Hepatic stellate cell (primary cell): ENCODE measurements at regions not wholly inside any gene's neighbourhood (a gene's known extent, or its start where the extent isn't known, plus 50 kb on each side); places are given as distances from the start of the nearest gene placed in this dataset.

Experiments
- DNase-seq: peaks from one replicate; pipeline ENCODE4 v3.0.0; 2011; ENCODE audit warnings: low spot score

GRCh38 chr10:109480836-109481235, 442.5 kb downstream of the XPNPEP1 start:
- no peak for DNase-seq

DNA sequence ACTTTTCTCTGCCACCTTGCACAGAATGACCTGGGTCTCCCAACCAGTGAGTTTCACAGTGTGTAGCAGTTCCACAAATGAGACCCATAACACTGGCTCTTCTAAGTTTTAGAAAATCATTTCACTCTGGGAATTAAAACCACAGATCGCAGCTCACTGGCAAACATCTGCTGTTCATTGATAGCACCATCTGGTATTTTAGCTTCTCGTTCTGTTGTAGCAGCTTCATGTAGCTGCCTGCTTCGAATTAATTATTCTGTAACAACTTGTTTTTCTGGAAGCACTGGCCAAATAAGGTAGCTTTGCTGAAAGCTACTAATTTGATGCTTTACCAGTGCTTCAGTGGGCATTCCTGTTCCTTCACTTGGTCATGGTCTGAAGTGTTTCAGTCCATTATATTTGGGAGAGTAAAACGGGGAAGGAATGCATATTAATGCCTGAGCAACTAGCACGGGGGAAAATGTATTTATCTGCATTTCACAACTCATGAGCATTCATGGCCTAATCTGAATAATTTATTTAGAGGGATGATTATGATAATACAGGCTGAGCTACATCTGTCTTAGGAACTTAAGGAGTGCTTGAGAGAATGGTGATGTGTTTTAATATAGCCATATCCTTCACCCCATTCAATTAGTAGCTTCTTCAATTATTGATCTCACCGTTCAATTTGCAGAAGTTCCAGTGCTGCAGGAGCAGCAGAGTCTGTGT, 447.4 kb downstream of the XPNPEP1 start:
- DNase-seq, result no peak

DNA sequence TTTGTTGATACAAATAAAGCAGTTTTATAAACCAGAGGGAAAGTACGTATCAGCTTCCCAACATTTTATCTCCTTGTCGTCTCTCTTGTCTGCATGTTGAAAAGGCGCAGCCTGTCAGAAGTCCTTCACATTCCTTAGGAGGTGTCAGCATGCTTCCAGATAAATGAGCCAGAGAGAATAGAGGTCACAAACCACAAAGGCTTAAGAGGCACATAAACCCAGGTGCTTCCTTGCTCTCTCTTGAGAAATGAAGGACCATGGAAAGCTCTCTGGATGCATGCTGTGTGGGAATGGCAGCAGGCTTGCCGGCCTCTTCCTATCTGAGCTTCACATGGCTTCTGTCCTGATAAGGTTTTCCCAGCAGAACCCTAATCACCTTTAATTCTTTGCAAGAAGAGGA, 448.5 kb downstream of the XPNPEP1 start:
- DNase-seq, result no peak

GRCh38 chr10:109474261-109474660, 449.1 kb downstream of the XPNPEP1 start:
- no peak for DNase-seq

- DNase-seq, result no peak
Observed at GRCh38 chr10:109467551-109467950, 455.8 kb downstream of the XPNPEP1 start.

GRCh38 chr10:109464949-109465348, 458.4 kb downstream of the XPNPEP1 start:
- DNase-seq, result no peak

GRCh38 chr10:109457302-109457638, 466.0 kb downstream of the XPNPEP1 start:
- no peak for DNase-seq

DNA sequence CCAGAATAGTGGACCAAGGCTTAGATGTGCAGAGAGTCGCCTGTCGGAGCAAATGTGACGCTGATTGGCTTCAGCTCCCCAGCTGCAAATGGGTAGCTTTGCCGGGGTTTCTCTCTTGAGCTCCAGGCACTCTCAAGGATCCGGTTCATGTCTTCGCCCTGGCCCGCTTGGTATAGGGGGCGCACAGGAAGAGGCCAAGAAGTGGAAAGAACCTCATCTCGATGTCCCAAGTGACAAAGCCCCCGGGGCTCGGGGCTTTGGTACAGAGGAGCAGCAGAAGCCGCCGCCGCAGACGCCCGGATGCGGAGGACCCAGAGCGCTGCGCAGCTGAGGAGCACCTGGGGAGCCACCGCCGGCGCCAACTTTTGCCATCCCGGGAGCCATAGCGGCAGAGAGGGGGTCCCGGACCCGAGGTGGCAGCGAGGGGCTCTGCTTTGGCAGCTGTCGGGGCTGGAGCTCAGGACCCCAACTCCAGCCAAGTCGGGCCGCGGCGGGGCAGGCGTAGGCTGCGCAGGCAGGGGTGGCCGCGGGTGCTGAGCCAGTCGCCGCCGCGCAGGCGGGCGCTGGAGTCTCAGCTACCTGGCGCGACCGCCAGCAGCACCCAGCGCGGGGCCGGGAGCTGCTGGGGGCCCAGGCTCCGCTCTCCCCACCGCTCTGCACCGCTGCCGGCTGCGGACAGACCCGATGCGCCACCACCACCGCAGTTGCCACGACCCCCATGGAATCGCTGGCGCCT, 466.6 kb downstream of the XPNPEP1 start:
- no peak for DNase-seq

- DNase-seq, result no peak
Observed at GRCh38 chr10:109454691-109455090, 468.6 kb downstream of the XPNPEP1 start.

DNA sequence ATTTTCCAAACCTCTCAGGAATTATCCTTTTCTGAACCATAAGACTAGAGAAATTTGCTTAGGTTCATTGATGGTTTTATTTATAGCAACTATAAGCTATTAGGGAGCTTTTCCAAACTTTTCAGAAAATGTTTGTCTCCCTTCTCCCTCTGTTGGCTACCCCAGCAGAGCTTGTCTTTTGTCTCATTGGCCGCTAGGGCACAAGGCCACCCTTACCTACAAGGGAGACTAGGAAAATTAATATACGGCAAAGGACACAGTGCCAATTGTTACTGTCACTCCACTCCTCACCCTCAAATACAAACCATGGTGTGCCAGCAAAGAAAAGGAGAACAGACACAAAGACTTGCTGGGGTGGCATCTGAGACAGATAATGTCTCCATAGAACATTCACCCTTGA, 471.4 kb downstream of the XPNPEP1 start:
- no peak for DNase-seq

DNA sequence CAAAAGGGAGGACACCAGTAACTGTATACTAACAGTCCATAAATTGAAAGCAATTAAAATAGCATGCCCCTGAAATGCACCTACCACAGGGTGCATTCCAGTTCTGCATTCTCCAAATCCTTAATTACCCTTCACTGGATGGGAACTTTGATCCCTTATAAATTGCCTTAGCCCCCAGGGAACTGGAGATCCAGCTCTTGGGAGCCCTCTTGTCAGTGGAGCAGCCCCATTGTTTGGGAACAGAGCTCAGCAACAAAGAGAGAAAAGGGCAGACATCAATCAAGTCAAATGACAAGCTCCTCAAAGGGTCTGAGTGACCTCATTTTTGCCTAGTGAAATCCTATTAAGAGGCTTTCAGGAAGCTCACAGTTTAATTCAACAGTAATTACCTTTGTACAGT, 472.6 kb downstream of the XPNPEP1 start:
- DNase-seq, result no peak

- DNase-seq, result no peak
Observed at GRCh38 chr10:109433434-109433833, 489.9 kb downstream of the XPNPEP1 start.

DNA sequence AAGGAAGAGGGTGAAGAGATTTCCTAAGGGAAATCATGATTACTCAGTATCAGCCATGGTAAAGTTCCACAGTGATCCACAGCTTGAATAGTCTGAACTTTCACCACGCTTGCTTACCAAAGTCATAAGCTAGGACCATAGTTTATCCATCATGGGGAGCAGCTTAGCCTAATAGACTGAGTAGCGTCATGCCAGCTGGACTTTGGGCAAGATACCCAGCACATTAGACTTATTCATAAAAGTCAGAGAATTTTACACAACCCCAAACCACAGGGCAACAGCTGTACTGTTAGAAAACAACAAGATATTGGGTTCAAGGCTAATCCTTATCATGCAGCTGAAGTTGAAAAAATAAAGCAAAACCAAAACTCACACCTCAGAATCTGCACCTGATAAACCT, 491.0 kb downstream of the XPNPEP1 start:
- no peak for DNase-seq

GRCh38 chr10:109430799-109431198, 492.5 kb downstream of the XPNPEP1 start:
- no peak for DNase-seq

DNA sequence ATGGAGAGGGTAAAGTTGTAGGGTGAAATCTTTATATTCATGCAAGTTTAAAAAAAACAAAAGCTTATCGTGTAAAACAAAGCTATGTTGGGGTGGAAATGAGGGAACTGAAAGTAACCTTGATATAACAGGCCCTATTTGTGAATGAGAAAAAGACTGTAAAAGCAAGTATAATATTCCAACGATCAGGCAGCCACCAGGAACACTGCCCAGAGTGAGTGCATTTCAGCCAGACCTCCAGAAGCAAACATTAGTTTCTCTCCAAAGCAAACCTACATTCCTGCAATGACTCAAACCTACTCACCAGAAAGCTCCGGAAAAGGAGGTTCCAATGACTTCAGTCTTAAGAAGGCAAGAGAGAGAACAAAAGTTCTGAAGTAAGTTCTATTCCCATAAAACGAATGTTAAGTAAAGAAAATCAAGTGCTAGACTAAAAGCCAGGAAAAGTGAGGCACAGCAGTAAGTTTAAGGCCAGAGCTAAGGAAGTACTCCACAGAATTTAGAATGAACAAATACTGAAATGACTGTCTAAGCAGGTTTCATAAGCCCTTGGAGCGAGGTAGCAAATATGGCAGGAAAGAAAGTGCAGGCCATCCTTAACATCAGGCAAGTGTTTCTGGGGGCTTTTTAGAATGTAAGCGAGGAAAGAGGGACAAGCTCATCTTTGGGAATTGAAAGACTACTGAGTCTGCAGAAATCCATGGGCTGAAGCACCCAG, 493.1 kb downstream of the XPNPEP1 start:
- DNase-seq, result peak; percentile 24

DNA sequence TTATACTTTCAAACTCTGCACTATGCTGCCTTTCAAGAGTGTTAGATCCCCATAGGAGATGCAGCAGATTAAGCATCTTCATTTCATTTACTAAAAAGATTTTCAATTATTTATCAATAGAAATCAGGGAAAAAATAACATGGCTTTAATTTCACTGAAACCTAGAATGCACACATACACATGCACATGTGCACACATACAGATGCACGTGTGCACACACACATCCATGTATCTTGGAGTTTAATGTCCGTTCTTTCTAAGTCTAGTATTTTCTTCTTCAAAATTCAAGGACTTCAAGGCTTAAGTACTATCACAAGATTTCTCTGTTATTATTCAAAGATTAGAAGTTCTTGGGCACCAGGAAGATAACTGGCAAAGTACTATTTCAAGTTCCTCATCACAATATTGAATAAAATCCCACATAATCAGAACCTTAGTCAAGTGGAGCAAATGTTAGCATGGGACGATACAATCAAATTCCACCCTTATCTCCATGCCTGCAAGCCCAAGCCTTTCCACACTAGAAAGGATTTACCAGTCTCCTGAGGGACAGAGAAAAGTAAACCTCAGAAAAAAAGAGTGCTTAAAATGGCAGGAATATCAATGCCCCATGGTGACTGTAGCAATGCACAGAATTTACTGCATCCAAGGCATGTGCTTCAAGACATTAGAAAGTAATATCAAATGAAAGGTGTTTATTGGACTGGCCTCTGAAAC, 494.4 kb downstream of the XPNPEP1 start:
- DNase-seq, result no peak

GRCh38 chr10:109427411-109427810, 495.9 kb downstream of the XPNPEP1 start:
- no peak for DNase-seq

DNA sequence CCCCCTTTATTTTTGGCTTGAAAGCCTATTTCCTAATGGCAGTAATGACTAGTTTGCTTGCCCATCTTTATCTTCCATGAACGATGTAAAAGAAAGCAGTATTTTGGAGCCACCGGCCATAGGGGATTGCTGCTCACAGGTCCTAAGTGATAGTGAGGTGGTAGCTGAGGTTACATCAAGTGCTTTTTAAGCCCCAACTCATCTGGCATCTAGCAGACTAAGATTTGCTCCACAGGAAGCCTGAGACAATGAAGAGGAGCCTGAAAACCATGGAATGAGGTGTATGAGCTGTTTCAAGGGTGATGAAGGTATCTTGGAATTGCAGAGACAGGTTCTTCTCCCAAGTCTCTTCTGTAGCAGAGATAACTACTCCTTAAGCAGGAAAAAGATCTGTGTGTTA, 496.3 kb downstream of the XPNPEP1 start:
- DNase-seq, result no peak

DNA sequence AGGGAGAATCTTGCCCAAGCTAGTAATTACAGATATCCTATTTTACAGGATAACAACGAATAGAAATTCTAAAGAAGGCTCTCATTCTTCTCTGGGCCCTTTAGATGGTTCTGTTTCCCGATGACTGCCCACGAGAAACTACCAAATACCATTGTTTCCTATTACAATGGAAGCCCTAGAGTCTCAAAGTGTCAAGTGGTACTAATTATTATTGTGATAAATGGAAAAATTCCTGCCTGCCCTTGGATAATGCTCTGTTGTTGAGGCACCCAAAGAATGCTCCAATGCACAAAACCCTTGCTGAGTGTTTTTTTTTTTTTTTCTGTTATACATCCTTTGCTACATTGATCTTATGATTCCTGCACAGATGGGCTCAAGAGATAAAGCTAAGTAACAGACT, 504.5 kb downstream of the XPNPEP1 start:
- no peak for DNase-seq

DNA sequence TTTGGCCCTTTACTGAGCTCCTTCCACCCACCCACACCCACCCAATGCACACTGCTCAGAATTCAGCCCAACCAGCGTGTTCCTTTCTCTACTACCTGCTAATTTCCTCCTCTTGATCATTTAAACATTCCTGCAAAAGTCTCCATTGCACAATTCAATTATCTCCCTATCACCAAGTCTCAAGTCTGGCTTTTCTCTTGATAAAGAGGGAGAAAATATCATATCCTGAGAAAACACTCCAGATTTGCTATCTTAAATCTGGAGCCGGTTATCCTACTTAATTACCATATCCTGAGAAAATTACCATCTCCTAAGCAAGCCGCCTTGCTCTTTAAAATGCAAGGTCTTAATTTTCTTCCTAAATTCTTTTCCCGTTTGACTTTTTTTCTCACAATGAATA, 505.5 kb downstream of the XPNPEP1 start:
- DNase-seq, result no peak

DNA sequence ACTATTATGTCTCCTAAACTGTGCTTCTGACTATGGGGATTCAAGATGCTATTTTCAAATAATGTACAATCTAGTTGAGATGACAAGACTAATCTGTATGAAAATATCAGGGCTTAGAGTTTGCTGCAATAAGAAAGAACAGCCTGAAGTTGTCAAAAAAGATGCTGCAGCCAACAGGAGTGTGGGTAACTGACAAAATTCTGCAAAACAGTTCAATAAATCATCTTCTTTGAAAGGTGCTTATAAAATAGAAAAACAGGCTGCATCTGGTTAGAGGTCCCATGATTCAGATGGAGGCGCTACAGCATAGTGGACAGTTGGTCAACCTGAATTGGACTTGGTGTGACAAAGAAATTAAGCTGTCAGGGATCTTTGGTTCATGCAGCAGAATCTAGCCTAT, 511.0 kb downstream of the XPNPEP1 start:
- no peak for DNase-seq

DNA sequence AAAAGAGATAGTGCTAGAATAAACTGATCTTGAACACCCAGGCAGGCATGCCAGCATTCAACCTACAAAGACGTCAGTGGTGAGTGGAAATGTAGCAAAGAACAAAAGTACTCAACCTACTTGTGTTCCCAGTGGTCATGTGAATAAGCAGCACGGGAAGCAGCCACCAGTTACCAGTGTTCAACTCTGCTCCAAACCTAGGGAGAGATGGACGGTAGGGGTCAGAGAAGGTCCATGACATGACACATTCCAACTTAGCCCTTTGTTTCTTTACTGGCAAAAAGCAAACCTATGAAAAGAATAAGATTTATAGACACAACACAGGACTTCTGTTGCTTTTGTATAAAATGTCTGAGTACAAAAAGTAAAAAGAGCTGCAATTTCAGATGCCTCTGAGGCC, 511.4 kb downstream of the XPNPEP1 start:
- no peak for DNase-seq

DNA sequence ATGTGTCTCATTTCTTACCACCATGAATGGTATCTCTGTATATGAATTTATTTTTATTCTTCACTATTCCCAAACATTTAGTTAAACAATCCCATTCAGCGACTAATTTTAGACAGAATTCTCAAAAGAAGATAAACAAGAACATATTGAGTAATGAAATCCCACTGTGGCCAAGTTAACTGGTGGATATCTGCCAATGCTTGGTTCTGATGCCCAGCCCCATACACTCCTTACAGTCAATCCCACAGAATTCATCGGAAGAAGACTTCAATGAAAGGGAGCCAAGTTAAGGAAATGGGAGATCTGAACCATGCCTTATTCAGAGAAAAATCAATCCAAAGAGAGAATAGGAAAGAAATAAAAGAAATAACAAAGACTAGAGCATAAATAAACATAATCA, 518.0 kb downstream of the XPNPEP1 start:
- DNase-seq, result no peak
